B cell (primary cell): ENCODE measurements at regions not wholly inside any gene's neighbourhood (a gene's known extent, or its start where the extent isn't known, plus 50 kb on each side); places are given as distances from the start of the nearest gene placed in this dataset.

Experiments
- CTCF ChIP-seq: fragments of 200-600 bp; IDR thresholded peaks from one replicate; pipeline ENCODE4 v1.8.0; 2022; ENCODE audit warnings: antibody characterized with exemption, mild to moderate bottlenecking
- EZH2 ChIP-seq: IDR thresholded peaks from 2 replicates; pipeline ENCODE4 v1.6.1; 2012; ENCODE audit warnings: borderline replicate concordance, low read depth, mild to moderate bottlenecking, moderate library complexity, low read length; ENCODE audit not compliant: insufficient read depth, poor library complexity, severe bottlenecking

GRCh38 chr4:44532851-44533250, 84.2 kb upstream of the KCTD8 start:
- no peak for TF ChIP-seq CTCF
- no peak for TF ChIP-seq EZH2
